GM23338 (cell line): ENCODE measurements at regions not wholly inside any gene's neighbourhood (a gene's known extent, or its start where the extent isn't known, plus 50 kb on each side); places are given as distances from the start of the nearest gene placed in this dataset.

ENCODE experiments used
- ATAC-seq: fragments of 200-7000 bp; cut with Tn5 transposase; 3 replicates; pipeline ENCODE4 v1.9.1; 2020
- DNase-seq: peaks from one replicate; pipeline ENCODE4 v3.0.0-alpha.2; 2015; ENCODE audit warnings: low spot score
- H2AFZ ChIP-seq: fragments of 200-600 bp; sonication (generic); 2 replicates; pipeline ENCODE4 v1.8.0; 2016; ENCODE audit warnings: antibody characterized with exemption, mild to moderate bottlenecking, moderate library complexity
- H3F3A ChIP-seq: fragments of 200-600 bp; sonication (generic); replicated peaks from 2 replicates; pipeline ENCODE4 v1.8.0; 2017; ENCODE audit warnings: antibody characterized with exemption, mixed run types, low read depth
- H3K27ac ChIP-seq: fragments of 200-600 bp; sonication (generic); 2 replicates; pipeline ENCODE4 v1.6.1; 2016; ENCODE audit warnings: low read depth
- H3K27me3 ChIP-seq: fragments of 200-600 bp; sonication (generic); 2 replicates; pipeline ENCODE4 v1.8.0; 2016; ENCODE audit warnings: mild to moderate bottlenecking, mixed run types, moderate library complexity; ENCODE audit not compliant: insufficient read depth
- H3K36me3 ChIP-seq: fragments of 200-600 bp; sonication (generic); 2 replicates; pipeline ENCODE4 v1.8.0; 2016; ENCODE audit warnings: mild to moderate bottlenecking; ENCODE audit not compliant: insufficient read depth
- H3K4me1 ChIP-seq: fragments of 200-600 bp; sonication (generic); 2 replicates; pipeline ENCODE4 v1.8.0; 2016; ENCODE audit warnings: mild to moderate bottlenecking, moderate library complexity; ENCODE audit not compliant: insufficient read depth
- H3K4me2 ChIP-seq: fragments of 200-600 bp; sonication (generic); 2 replicates; pipeline ENCODE4 v1.7.1; 2017; ENCODE audit warnings: mixed run types
- H3K4me3 ChIP-seq: fragments of 200-600 bp; sonication (generic); 2 replicates; pipeline ENCODE4 v1.6.1; 2016; ENCODE audit warnings: mixed run types
- H3K79me2 ChIP-seq: fragments of 200-600 bp; sonication (generic); replicated peaks from 2 replicates; pipeline ENCODE4 v1.8.0; 2017; ENCODE audit warnings: mild to moderate bottlenecking; ENCODE audit not compliant: insufficient read depth
- H3K9me2 ChIP-seq: fragments of 200-600 bp; sonication (generic); 2 replicates; pipeline ENCODE4 v1.8.0; 2017; ENCODE audit not compliant: insufficient read depth
- H4K20me1 ChIP-seq: fragments of 200-600 bp; sonication (generic); replicated peaks from 2 replicates; pipeline ENCODE4 v1.8.0; 2017; ENCODE audit warnings: mild to moderate bottlenecking; ENCODE audit not compliant: insufficient read depth
- H3K27ac Mint-ChIP-seq: 2 replicates; pipeline ENCODE4 v1.8.0; 2020; ENCODE audit warnings: inconsistent platforms, mild to moderate bottlenecking, moderate library complexity, mixed read lengths
- H3K27me3 Mint-ChIP-seq: 3 replicates; pipeline ENCODE4 v1.8.0; 2022; ENCODE audit warnings: low read depth, mild to moderate bottlenecking, moderate library complexity, mixed read lengths, inconsistent platforms; ENCODE audit not compliant: insufficient read depth, poor library complexity
- H3K36me3 Mint-ChIP-seq: 3 replicates; pipeline ENCODE4 v1.8.0; 2021; ENCODE audit warnings: low read depth, mild to moderate bottlenecking, inconsistent platforms, moderate library complexity, mixed read lengths
- H3K4me1 Mint-ChIP-seq: 3 replicates; pipeline ENCODE4 v1.8.0; 2020; ENCODE audit warnings: mild to moderate bottlenecking, inconsistent platforms, mixed read lengths
- H3K4me3 Mint-ChIP-seq: 3 replicates; pipeline ENCODE4 v1.8.0; 2021; ENCODE audit warnings: moderate library complexity, mild to moderate bottlenecking, inconsistent platforms, mixed read lengths
- H3K9me3 Mint-ChIP-seq: 3 replicates; pipeline ENCODE4 v1.8.0; 2020; ENCODE audit warnings: moderate library complexity, mild to moderate bottlenecking, inconsistent platforms, mixed read lengths
- CREB1 ChIP-seq: fragments of 250-450 bp; sonication (Bioruptor Pico); IDR thresholded peaks from 2 replicates; pipeline ENCODE4 v1.5.0; 2020; ENCODE audit warnings: low read depth, mild to moderate bottlenecking, moderate library complexity
- CTCF ChIP-seq, 2 experiments: fragments of 200-600 bp in 1 of 2; sonication (generic) in 1 of 2; conservative IDR thresholded peaks; 2 replicates each; pipeline versions ENCODE4 v1.5.1 to v1.6.1; 2016 to 2017; ENCODE audit warnings: antibody characterized with exemption in 2 of 2, low read depth in 2 of 2, mild to moderate bottlenecking in 2 of 2, moderate library complexity in 1 of 2
- ETS1 ChIP-seq: IDR thresholded peaks from 2 replicates; pipeline ENCODE4 v1.6.1; 2016; ENCODE audit warnings: antibody characterized with exemption
- EZH2 ChIP-seq: fragments of 200-600 bp; sonication (generic); IDR thresholded peaks from one replicate; pipeline ENCODE4 v1.8.0; 2017; ENCODE audit warnings: antibody characterized with exemption, mild to moderate bottlenecking, low read depth; ENCODE audit not compliant: unreplicated experiment
- EZH2phosphoT487 ChIP-seq: fragments of 200-600 bp; sonication (generic); IDR thresholded peaks from one replicate; pipeline ENCODE4 v1.8.1; 2018; ENCODE audit warnings: antibody characterized with exemption; ENCODE audit not compliant: unreplicated experiment
- JUNB ChIP-seq: IDR thresholded peaks from one replicate; pipeline ENCODE4 v1.6.1; 2016; ENCODE audit warnings: antibody characterized with exemption; ENCODE audit not compliant: unreplicated experiment
- NANOG ChIP-seq: IDR thresholded peaks from 2 replicates; pipeline ENCODE4 v1.6.1; 2016; ENCODE audit warnings: antibody characterized with exemption, borderline replicate concordance
- POLR2AphosphoS5 ChIP-seq: IDR thresholded peaks from 2 replicates; pipeline ENCODE4 v1.6.1; 2016; ENCODE audit warnings: antibody characterized with exemption, low read depth
- REST ChIP-seq: IDR thresholded peaks from one replicate; pipeline ENCODE4 v1.6.1; 2018; ENCODE audit warnings: antibody characterized with exemption; ENCODE audit not compliant: unreplicated experiment
- STAT1 ChIP-seq: IDR thresholded peaks from one replicate; pipeline ENCODE4 v1.6.1; 2016; ENCODE audit warnings: antibody characterized with exemption; ENCODE audit not compliant: unreplicated experiment
- ZNF114 ChIP-seq: fragments of 250-450 bp; sonication (Bioruptor Pico); IDR thresholded peaks from 2 replicates; pipeline ENCODE4 v1.5.0; 2020; ENCODE audit warnings: mild to moderate bottlenecking, moderate library complexity
- ZNF331 ChIP-seq: fragments of 250-450 bp; sonication (Bioruptor Pico); IDR thresholded peaks from 2 replicates; pipeline ENCODE4 v1.5.0; 2020; ENCODE audit warnings: low read depth, mild to moderate bottlenecking, moderate library complexity
- ZNF462 ChIP-seq: fragments of 250-450 bp; sonication (Bioruptor Pico); IDR thresholded peaks from 2 replicates; pipeline ENCODE4 v1.5.0; 2020; ENCODE audit warnings: mild to moderate bottlenecking, moderate library complexity

GRCh38 chr6:90914312-90914711 lies 327.4 kb upstream of the MAP3K7 start:
- H3K4me3 ChIP-seq, result no peak overlapping the region
- H3K27ac ChIP-seq, result no peak overlapping the region
- H3F3A ChIP-seq, result no peaks in the 10 kb centered on the region
- peaks cover 27% of the 10 kb centered on the region for H3K9me3 Mint-ChIP-seq
- no peaks in the 10 kb centered on the region for H3K4me1 ChIP-seq
- no peaks in the 10 kb centered on the region for H3K79me2 ChIP-seq
- H4K20me1 ChIP-seq, result no peaks in the 10 kb centered on the region
- peaks cover 2% of the 10 kb centered on the region; the same call in 1 of the 3 replicates for H3K4me1 Mint-ChIP-seq
- H3K27me3 ChIP-seq, result no peaks in the 10 kb centered on the region
- TF ChIP-seq CTCF (conservative IDR thresholded peaks at IDR 0.05; ENCODE audit: low read depth in 2 of 2) (no peak), CREB1 (CRISPR knock-in tag) (no peak), EZH2 (no peak), ETS1 (no peak), ZNF331 (CRISPR knock-in tag) (no peak), ZNF114 (no peak), NANOG (no peak), POLR2AphosphoS5 (no peak), STAT1 (no peak), REST (no peak), ZNF462 (no peak), EZH2phosphoT487 (no peak), JUNB (no peak)
- H3K36me3 Mint-ChIP-seq, result peaks cover 23% of the 10 kb centered on the region
- no peak for DNase-seq
- no peaks in the 10 kb centered on the region for H3K27me3 Mint-ChIP-seq
- no peak overlapping the region for H2AFZ ChIP-seq
- H3K9me2 ChIP-seq, result peaks cover 4% of the 10 kb centered on the region; the same call in 1 of the 2 replicates
- H3K4me2 ChIP-seq, result no peak overlapping the region
- peaks cover 13% of the 10 kb centered on the region; the same call in 1 of the 2 replicates for H3K36me3 ChIP-seq
- H3K4me3 Mint-ChIP-seq, result no peak overlapping the region
- no peak overlapping the region for H3K27ac Mint-ChIP-seq
- no peak for ATAC-seq
